IMR-90 (cell line): ENCODE measurements at regions not wholly inside any gene's neighbourhood (a gene's known extent, or its start where the extent isn't known, plus 50 kb on each side); places are given as distances from the start of the nearest gene placed in this dataset.

Source experiments
- ATAC-seq: fragments of 200-7000 bp; cut with Tn5 transposase; 2 replicates; pipeline ENCODE4 v1.9.1; 2020; ENCODE audit warnings: low read depth, mild to moderate bottlenecking, moderate library complexity
- BruUV-seq: library from RNA; stranded (reverse); fragments of 400-500 nt; replicated peaks from 2 replicates; lab custom pipeline; 2021; lab: Mats Ljungman, UMichigan
- CTCF ChIA-PET: fragments of 300-600 bp; formaldehyde crosslinking; extraction: SDS; loops from one replicate; lab custom pipeline; 2021; ENCODE audit warnings: antibody characterized with exemption; lab: Yijun Ruan, JAX
- POLR2A ChIA-PET: fragments of 300-600 bp; sonication (Branson Sonifier 250); formaldehyde crosslinking; loops from one replicate; lab custom pipeline; 2022; ENCODE audit warnings: antibody characterized with exemption; ENCODE audit not compliant: unreplicated experiment; lab: Charles Lee
- DNase-seq: peaks from one replicate; pipeline ENCODE4 v3.0.0; 2013
- H2AFZ ChIP-seq: replicated peaks from 2 replicates; pipeline ENCODE3; 2013; ENCODE audit warnings: low read length, mild to moderate bottlenecking; ENCODE audit not compliant: poor library complexity
- H2AK5ac ChIP-seq: 2 replicates; pipeline ENCODE4 v1.6.1; 2013; ENCODE audit warnings: low read depth, low read length, inconsistent platforms
- H2AK9ac ChIP-seq: replicated peaks from 2 replicates; pipeline ENCODE3; 2013; ENCODE audit warnings: mild to moderate bottlenecking, low read depth, low read length, moderate library complexity; ENCODE audit not compliant: poor library complexity
- H2BK120ac ChIP-seq: 2 replicates; pipeline ENCODE4 v1.6.1; 2013; ENCODE audit warnings: low read depth, low read length, inconsistent platforms
- H2BK15ac ChIP-seq: 3 replicates; pipeline ENCODE4 v1.6.1; 2013; ENCODE audit warnings: low read depth, low read length, inconsistent platforms
- H2BK20ac ChIP-seq: 2 replicates; pipeline ENCODE4 v1.6.1; 2013; ENCODE audit warnings: low read depth, mild to moderate bottlenecking, inconsistent platforms, low read length, moderate library complexity
- H2BK5ac ChIP-seq: 2 replicates; pipeline ENCODE4 v1.6.1; 2013; ENCODE audit warnings: mild to moderate bottlenecking, low read depth, low read length, inconsistent platforms; ENCODE audit not compliant: poor library complexity, severe bottlenecking
- H3K14ac ChIP-seq: replicated peaks from 2 replicates; pipeline ENCODE4 v1.6.1; 2013; ENCODE audit warnings: low read depth, low read length, inconsistent platforms
- H3K18ac ChIP-seq: 2 replicates; pipeline ENCODE4 v1.6.1; 2013; ENCODE audit warnings: low read depth, low read length, control low read depth
- H3K23ac ChIP-seq: 2 replicates; pipeline ENCODE4 v1.6.1; 2013; ENCODE audit warnings: low read depth, low read length, inconsistent platforms
- H3K27ac ChIP-seq: 2 replicates; pipeline ENCODE4 v1.5.1; 2013; ENCODE audit warnings: mild to moderate bottlenecking, control low read depth, low read length; ENCODE audit not compliant: insufficient read depth
- H3K27me3 ChIP-seq: 2 replicates; pipeline ENCODE4 v1.6.1; 2013; ENCODE audit warnings: low read length; ENCODE audit not compliant: control insufficient read depth, insufficient read depth
- H3K36me3 ChIP-seq: 2 replicates; pipeline ENCODE4 v1.6.1; 2013; ENCODE audit warnings: low read length, mixed read lengths; ENCODE audit not compliant: control insufficient read depth, insufficient read depth
- H3K4ac ChIP-seq: 2 replicates; pipeline ENCODE4 v1.6.1; 2013; ENCODE audit warnings: low read depth, low read length, inconsistent platforms
- H3K4me1 ChIP-seq: 2 replicates; pipeline ENCODE4 v1.6.1; 2013; ENCODE audit warnings: low read length, mixed read lengths; ENCODE audit not compliant: control insufficient read depth, insufficient read depth
- H3K4me2 ChIP-seq: 2 replicates; pipeline ENCODE4 v1.6.1; 2013; ENCODE audit warnings: low read depth, mild to moderate bottlenecking, control low read depth, low read length, moderate library complexity
- H3K4me3 ChIP-seq: 2 replicates; pipeline ENCODE4 v1.5.1; 2013; ENCODE audit warnings: low read depth, mild to moderate bottlenecking, control low read depth, low read length, moderate library complexity; ENCODE audit not compliant: insufficient read depth
- H3K56ac ChIP-seq: 2 replicates; pipeline ENCODE4 v1.6.1; 2013; ENCODE audit warnings: low read length, inconsistent platforms; ENCODE audit not compliant: insufficient read depth; ENCODE audit errors: extremely low read depth
- H3K79me1 ChIP-seq, 2 experiments: 2 replicates each; pipeline ENCODE4 v1.6.1; 2013; ENCODE audit warnings: low read length in 2 of 2, inconsistent platforms in 1 of 2, low read depth in 1 of 2
- H3K9ac ChIP-seq: 2 replicates; pipeline ENCODE4 v1.6.1; 2013; ENCODE audit warnings: low read depth, low read length, control low read depth
- H3K9me1 ChIP-seq: 2 replicates; pipeline ENCODE4 v1.6.1; 2013; ENCODE audit warnings: low read length, inconsistent platforms; ENCODE audit not compliant: insufficient read depth
- H3K9me3 ChIP-seq: 2 replicates; pipeline ENCODE4 v1.6.1; 2013; ENCODE audit warnings: low read length; ENCODE audit not compliant: control insufficient read depth, insufficient read depth
- H4K20me1 ChIP-seq: 2 replicates; pipeline ENCODE4 v1.6.1; 2013; ENCODE audit warnings: low read length, inconsistent platforms; ENCODE audit not compliant: insufficient read depth
- H4K5ac ChIP-seq: 2 replicates; pipeline ENCODE4 v1.6.1; 2013; ENCODE audit warnings: mild to moderate bottlenecking, low read depth, low read length, control low read depth
- H4K8ac ChIP-seq, 2 experiments: 2 replicates each; pipeline ENCODE4 v1.6.1; 2013; ENCODE audit warnings: low read depth in 2 of 2, low read length in 2 of 2, control low read depth in 1 of 2, inconsistent platforms in 1 of 2
- H4K91ac ChIP-seq: 2 replicates; pipeline ENCODE4 v1.6.1; 2013; ENCODE audit warnings: low read depth, low read length, inconsistent platforms; ENCODE audit not compliant: insufficient read depth
- BHLHE40 ChIP-seq: fragments of 150-350 bp; IDR thresholded peaks from 2 replicates; pipeline ENCODE4 v1.6.1; 2016; ENCODE audit warnings: mild to moderate bottlenecking, low read depth, low read length
- CEBPB ChIP-seq: IDR thresholded peaks from 2 replicates; pipeline ENCODE4 v1.6.1; 2012; ENCODE audit warnings: low read depth, low read length, improper control_type of control experiment
- CHD1 ChIP-seq: IDR thresholded peaks from 2 replicates; pipeline ENCODE4 v1.6.1; 2012; ENCODE audit warnings: low read depth, low read length, improper control_type of control experiment
- CTCF ChIP-seq: conservative IDR thresholded peaks from 2 replicates; pipeline ENCODE4 v1.5.1; 2012; ENCODE audit warnings: mild to moderate bottlenecking, low read depth, low read length, improper control_type of control experiment
- ELK1 ChIP-seq: fragments of 150-350 bp; IDR thresholded peaks from 2 replicates; pipeline ENCODE4 v1.6.1; 2016; ENCODE audit warnings: low read depth, mild to moderate bottlenecking, low read length, moderate library complexity, borderline replicate concordance
- FOS ChIP-seq: fragments of 150-350 bp; IDR thresholded peaks from 2 replicates; pipeline ENCODE4 v1.6.1; 2016; ENCODE audit warnings: low read depth, low read length
- MAFK ChIP-seq: IDR thresholded peaks from 2 replicates; pipeline ENCODE4 v1.6.1; 2012; ENCODE audit warnings: low read depth, low read length, improper control_type of control experiment
- MAZ ChIP-seq: IDR thresholded peaks from 2 replicates; pipeline ENCODE4 v1.6.1; 2012; ENCODE audit warnings: low read depth, mild to moderate bottlenecking, low read length, improper control_type of control experiment, moderate library complexity, borderline replicate concordance
- MXI1 ChIP-seq: IDR thresholded peaks from 2 replicates; pipeline ENCODE4 v1.6.1; 2012; ENCODE audit warnings: low read depth, mild to moderate bottlenecking, low read length, moderate library complexity, borderline replicate concordance
- NFE2L2 ChIP-seq: fragments of 150-350 bp; IDR thresholded peaks from 2 replicates; pipeline ENCODE4 v1.6.1; 2016; ENCODE audit warnings: low read depth, mild to moderate bottlenecking, low read length
- POLR2A ChIP-seq: IDR thresholded peaks from 2 replicates; pipeline ENCODE4 v1.6.1; 2012; ENCODE audit warnings: mild to moderate bottlenecking, low read depth, low read length
- RAD21 ChIP-seq: IDR thresholded peaks from 2 replicates; pipeline ENCODE4 v1.6.1; 2012; ENCODE audit warnings: low read length, improper control_type of control experiment
- RCOR1 ChIP-seq: IDR thresholded peaks from 2 replicates; pipeline ENCODE4 v1.6.1; 2012; ENCODE audit warnings: mild to moderate bottlenecking, low read length, improper control_type of control experiment; ENCODE audit not compliant: insufficient replicate concordance
- RFX5 ChIP-seq: IDR thresholded peaks from 2 replicates; pipeline ENCODE4 v1.8.0; 2012; ENCODE audit warnings: low read depth, mild to moderate bottlenecking, low read length, moderate library complexity
- SMC3 ChIP-seq: fragments of 150-350 bp; IDR thresholded peaks from 2 replicates; pipeline ENCODE4 v1.6.1; 2016; ENCODE audit warnings: low read depth, mild to moderate bottlenecking, antibody characterized with exemption, low read length, moderate library complexity
- USF2 ChIP-seq: fragments of 150-350 bp; IDR thresholded peaks from 2 replicates; pipeline ENCODE4 v1.6.1; 2017; ENCODE audit warnings: mild to moderate bottlenecking, antibody characterized with exemption, low read length, low read depth
- WGBS, 2 experiments: methylation state at CpG; one replicate each; pipeline versions ENCODE4 v1.1.5 to v1.1.7; 2013; ENCODE audit warnings: missing lambda C conversion rate in 2 of 2; ENCODE audit not compliant: insufficient read length in 1 of 2; ENCODE audit errors: extremely low coverage in 2 of 2; 5-methylcytosine and 5-hydroxymethylcytosine counted together
- dilution Hi-C: fragments of 300-500 bp; cut with HindIII; formaldehyde crosslinking; loops from one replicate; pipeline ENCODE4 v1.14.3; 2018; ENCODE audit warnings: low sequenced_read_pairs; ENCODE audit not compliant: unreplicated experiment
- in situ Hi-C: fragments of 300-500 bp; cut with MboI; formaldehyde crosslinking; loops from 3 replicates; pipeline ENCODE4 v1.14.3; 2019; ENCODE audit warnings: low sequenced_read_pairs, inconsistent platforms, mixed read lengths
- intact Hi-C: fragments of 100-400 bp; cut with micrococcal nuclease; formaldehyde crosslinking; loops from 2 replicates; pipeline ENCODE4 v1.10.0; 2022

GRCh38 chr6:154648888-154649205, 84.4 kb upstream of the SCAF8 start:
- POLR2A ChIA-PET = no interaction called here
- Histone ChIP-seq H3K36me3 (no peaks in the 10 kb centered on the region), H4K5ac (no peak overlapping the region), H3K14ac (no peak overlapping the region), H2AFZ (no peak overlapping the region), H3K4ac (no peak overlapping the region), H3K9ac (no peak overlapping the region), H2AK9ac (no peak overlapping the region), H2BK120ac (no peak overlapping the region), H3K27me3 (no peaks in the 10 kb centered on the region; the same call in none of the 2 replicates), H2BK15ac (no peak overlapping the region), H3K79me1 (no peaks in the 10 kb centered on the region), H3K9me3 (no peaks in the 10 kb centered on the region), H3K4me2 (no peak overlapping the region), H3K18ac (no peak overlapping the region), H4K20me1 (no peaks in the 10 kb centered on the region), H4K91ac (no peak overlapping the region), H2AK5ac (no peak overlapping the region), H4K8ac (no peak overlapping the region), H3K56ac (no peak overlapping the region), H3K4me3 (no peak overlapping the region), H3K23ac (no peak overlapping the region), H2BK20ac (no peak overlapping the region), H3K4me1 (no peaks in the 10 kb centered on the region), H3K9me1 (no peaks in the 10 kb centered on the region; the same call in 1 of the 2 replicates), H3K27ac (no peak overlapping the region), H2BK5ac (no peak overlapping the region)
- DNase-seq = no peak
- WGBS, 2 experiments = no CpG with 5 or more reads among the region's 7 CpGs
- in situ Hi-C loops (no loop called here), intact Hi-C loops (no loop called here), dilution Hi-C loops (no loop called here)
- ATAC-seq = no peak
- CTCF ChIA-PET = interaction anchor here (0.6 kb wide), 1 partner anchor 21 kb away, joined by 3 read pairs; no protein-coding TSS in a partner anchor
- TF ChIP-seq MXI1 (no peak), NFE2L2 (no peak), SMC3 (no peak), MAFK (no peak), RAD21 (no peak), RCOR1 (no peak), CTCF (no peak), POLR2A (no peak), BHLHE40 (no peak), CHD1 (no peak), MAZ (no peak), RFX5 (no peak), CEBPB (no peak), FOS (no peak), ELK1 (no peak), USF2 (no peak)
- no TSS peak for BruUV-seq
